KMS-11 (cell line): ENCODE measurements at regions not wholly inside any gene's neighbourhood (a gene's known extent, or its start where the extent isn't known, plus 50 kb on each side); places are given as distances from the start of the nearest gene placed in this dataset.
"Not testable (repeated sequence)": the region's sequence is repeated elsewhere in the genome, so short reads cannot be mapped to it uniquely, and the experiment has no call there.

Experiments used
- H2AFZ ChIP-seq: fragments of 200-600 bp; sonication (generic); 2 replicates; pipeline ENCODE4 v1.6.1; 2016; ENCODE audit warnings: antibody characterized with exemption, mixed run types, low read depth
- H3K27ac ChIP-seq: fragments of 200-600 bp; sonication (generic); 2 replicates; pipeline ENCODE4 v1.6.1; 2016; ENCODE audit warnings: mild to moderate bottlenecking, mixed run types
- H3K27me3 ChIP-seq: fragments of 200-600 bp; sonication (generic); 2 replicates; pipeline ENCODE4 v1.6.1; 2017; ENCODE audit warnings: mild to moderate bottlenecking, low read depth, mixed run types, moderate library complexity; ENCODE audit not compliant: insufficient read depth
- H3K36me3 ChIP-seq: fragments of 200-600 bp; sonication (generic); 2 replicates; pipeline ENCODE4 v1.6.1; 2017; ENCODE audit warnings: mild to moderate bottlenecking, mixed run types; ENCODE audit not compliant: insufficient read depth
- H3K4me1 ChIP-seq: fragments of 200-600 bp; sonication (generic); 2 replicates; pipeline ENCODE4 v1.6.1; 2016; ENCODE audit warnings: mild to moderate bottlenecking, low read depth, mixed run types; ENCODE audit not compliant: poor library complexity, severe bottlenecking
- H3K4me2 ChIP-seq: fragments of 200-600 bp; sonication (generic); 2 replicates; pipeline ENCODE4 v1.7.0; 2016; ENCODE audit warnings: mild to moderate bottlenecking, mixed run types
- H3K4me3 ChIP-seq: fragments of 200-600 bp; sonication (generic); IDR thresholded peaks from 2 replicates; pipeline ENCODE4 v1.6.1; 2017; ENCODE audit warnings: low read depth, low read length, mixed read lengths; ENCODE audit not compliant: insufficient read depth
- H3K79me2 ChIP-seq: fragments of 200-600 bp; sonication (generic); 2 replicates; pipeline ENCODE4 v1.6.1; 2016; ENCODE audit warnings: low read depth, mixed run types; ENCODE audit not compliant: insufficient read depth
- H3K9ac ChIP-seq: fragments of 200-600 bp; sonication (generic); 2 replicates; pipeline ENCODE4 v1.6.1; 2016; ENCODE audit warnings: mild to moderate bottlenecking, mixed run types
- H4K20me1 ChIP-seq: fragments of 200-600 bp; sonication (generic); 2 replicates; pipeline ENCODE4 v1.6.1; 2016; ENCODE audit warnings: mild to moderate bottlenecking, mixed run types; ENCODE audit not compliant: insufficient read depth
- TF ChIP-seq, protein P1 (sequence below): fragments of 200-600 bp; sonication (generic); conservative IDR thresholded peaks from 2 replicates; pipeline ENCODE4 v1.6.1; 2017; ENCODE audit warnings: low read depth, mild to moderate bottlenecking, antibody characterized with exemption, low read length, moderate library complexity, mixed read lengths

GRCh38 chrX:77114501-77114900 lies 332.7 kb upstream of the FGF16 start:
- H4K20me1 ChIP-seq, result no peaks in the 10 kb centered on the region
- no peak overlapping the region for H3K9ac ChIP-seq
- H3K27me3 ChIP-seq, result no peaks in the 10 kb centered on the region
- TF ChIP-seq, protein P1, sequence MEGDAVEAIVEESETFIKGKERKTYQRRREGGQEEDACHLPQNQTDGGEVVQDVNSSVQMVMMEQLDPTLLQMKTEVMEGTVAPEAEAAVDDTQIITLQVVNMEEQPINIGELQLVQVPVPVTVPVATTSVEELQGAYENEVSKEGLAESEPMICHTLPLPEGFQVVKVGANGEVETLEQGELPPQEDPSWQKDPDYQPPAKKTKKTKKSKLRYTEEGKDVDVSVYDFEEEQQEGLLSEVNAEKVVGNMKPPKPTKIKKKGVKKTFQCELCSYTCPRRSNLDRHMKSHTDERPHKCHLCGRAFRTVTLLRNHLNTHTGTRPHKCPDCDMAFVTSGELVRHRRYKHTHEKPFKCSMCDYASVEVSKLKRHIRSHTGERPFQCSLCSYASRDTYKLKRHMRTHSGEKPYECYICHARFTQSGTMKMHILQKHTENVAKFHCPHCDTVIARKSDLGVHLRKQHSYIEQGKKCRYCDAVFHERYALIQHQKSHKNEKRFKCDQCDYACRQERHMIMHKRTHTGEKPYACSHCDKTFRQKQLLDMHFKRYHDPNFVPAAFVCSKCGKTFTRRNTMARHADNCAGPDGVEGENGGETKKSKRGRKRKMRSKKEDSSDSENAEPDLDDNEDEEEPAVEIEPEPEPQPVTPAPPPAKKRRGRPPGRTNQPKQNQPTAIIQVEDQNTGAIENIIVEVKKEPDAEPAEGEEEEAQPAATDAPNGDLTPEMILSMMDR, result no peak
- no peaks in the 10 kb centered on the region for H3K36me3 ChIP-seq
- no peak overlapping the region for H3K4me2 ChIP-seq
- H3K79me2 ChIP-seq, result no peaks in the 10 kb centered on the region
- no peak overlapping the region for H3K27ac ChIP-seq
- no peak overlapping the region for H3K4me3 ChIP-seq
- no peak overlapping the region for H2AFZ ChIP-seq
- H3K4me1 ChIP-seq, result peaks cover 13% of the 10 kb centered on the region

GRCh38 chrX:77118686-77119085 lies 328.5 kb upstream of the FGF16 start:
- Histone ChIP-seq H3K27ac (peak overlapping the region; percentile 38; the same call in 1 of the 2 replicates), H4K20me1 (no peaks in the 10 kb centered on the region)
- TF ChIP-seq, protein P1, result no peak

DNA sequence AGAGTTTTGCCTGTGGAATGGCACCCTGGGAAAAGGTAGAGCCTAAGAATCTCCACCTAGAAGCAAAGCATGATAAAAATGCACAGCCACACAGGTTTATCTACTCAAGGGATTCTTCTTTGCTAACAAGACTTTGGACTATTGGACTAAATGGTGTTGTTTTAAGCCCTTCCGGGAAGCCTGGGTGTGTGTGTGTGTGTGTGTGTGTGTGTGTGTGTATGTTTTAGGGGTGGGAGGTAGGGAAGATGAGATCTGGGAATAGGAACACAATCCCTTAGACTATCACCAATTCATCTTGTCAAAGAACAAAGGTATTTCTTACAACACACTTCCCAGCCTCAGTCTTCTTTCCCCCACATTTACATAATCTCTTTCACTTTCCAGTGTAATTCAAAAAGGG lies 327.5 kb upstream of the FGF16 start:
- Histone ChIP-seq H3K27ac (no peak overlapping the region), H2AFZ (no peak overlapping the region), H3K4me2 (no peak overlapping the region), H3K4me3 (no peak overlapping the region), H3K79me2 (no peaks in the 10 kb centered on the region), H4K20me1 (no peaks in the 10 kb centered on the region), H3K4me1 (peaks cover 13% of the 10 kb centered on the region), H3K9ac (no peak overlapping the region), H3K36me3 (no peaks in the 10 kb centered on the region), H3K27me3 (no peaks in the 10 kb centered on the region)
- TF ChIP-seq, protein P1, result no peak

More at GRCh38 chrX:77118686-77119085, 328.5 kb upstream of the FGF16 start:
- Histone ChIP-seq H3K36me3 (no peaks in the 10 kb centered on the region), H3K79me2 (no peaks in the 10 kb centered on the region), H3K4me2 (no peak overlapping the region), H3K9ac (no peak overlapping the region), H3K4me3 (no peak overlapping the region), H3K4me1 (peaks cover 13% of the 10 kb centered on the region), H2AFZ (no peak overlapping the region), H3K27me3 (no peaks in the 10 kb centered on the region)

DNA sequence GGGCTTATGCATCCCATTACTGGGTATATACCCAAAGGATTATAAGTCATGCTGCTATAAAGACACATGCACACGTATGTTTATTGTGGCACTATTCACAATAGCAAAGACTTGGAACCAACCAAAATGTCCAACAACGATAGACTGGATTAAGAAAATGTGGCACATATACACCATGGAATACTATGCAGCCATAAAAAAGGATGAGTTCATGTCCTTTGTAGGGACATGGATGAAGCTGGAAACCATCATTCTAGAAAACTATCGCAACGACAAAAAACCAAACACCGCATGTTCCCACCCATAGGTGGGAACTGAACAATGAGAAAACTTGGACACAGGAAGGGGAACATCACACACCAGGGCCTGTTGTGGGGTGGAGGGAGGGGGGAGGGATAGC lies 323.3 kb upstream of the FGF16 start:
- H3K4me1 ChIP-seq, H2AFZ ChIP-seq, H3K27me3 ChIP-seq, H3K4me2 ChIP-seq, H3K36me3 ChIP-seq, H3K79me2 ChIP-seq, H3K4me3 ChIP-seq, H3K27ac ChIP-seq, H4K20me1 ChIP-seq, H3K9ac ChIP-seq: not testable (repeated sequence)

- H2AFZ ChIP-seq, H4K20me1 ChIP-seq, H3K79me2 ChIP-seq, H3K4me2 ChIP-seq, H3K27me3 ChIP-seq, H3K27ac ChIP-seq, H3K4me3 ChIP-seq, H3K9ac ChIP-seq, H3K36me3 ChIP-seq, H3K4me1 ChIP-seq: not testable (repeated sequence)
Measured at GRCh38 chrX:77127571-77127970, 319.6 kb upstream of the FGF16 start.
